ENCODE measurements at regions not wholly inside any gene's neighbourhood (a gene's known extent, or its start where the extent isn't known, plus 50 kb on each side); places are given as distances from the start of the nearest gene placed in this dataset.

- Mint-ChIP-seq H3K4me3 (no peak overlapping the region), H3K27me3 (no peaks in the 10 kb centered on the region), H3K4me1 (no peaks in the 10 kb centered on the region), H3K27ac (no peak overlapping the region), H3K9me3 (peaks cover 3% of the 10 kb centered on the region), H3K36me3 (no peaks in the 10 kb centered on the region)
- ATAC-seq: peak; percentile 31
Measured at GRCh38 chr12:87779858-87780498, 249.2 kb downstream of the C12orf50 start.

DNA sequence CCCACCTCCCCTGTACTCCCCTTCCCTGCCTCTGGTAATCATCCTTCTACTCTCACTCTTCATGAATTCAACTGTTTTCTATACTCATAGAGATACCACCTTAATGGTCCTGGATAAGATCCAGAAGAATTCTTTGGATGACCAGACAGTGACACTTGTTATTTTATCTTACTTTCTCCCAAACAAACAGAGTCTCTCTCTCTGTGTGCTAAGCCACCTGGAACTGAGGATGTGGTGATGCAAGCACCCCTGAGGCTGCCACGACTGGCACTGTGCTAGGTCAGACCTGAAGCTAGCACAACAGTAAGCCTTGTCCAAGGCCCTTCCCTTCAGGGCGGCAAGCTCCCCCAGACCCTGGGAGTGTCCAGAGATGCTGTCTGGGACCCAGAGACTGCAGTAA lies 250.2 kb downstream of the C12orf50 start:
- Mint-ChIP-seq H3K9me3 (peaks cover 3% of the 10 kb centered on the region), H3K27ac (no peak overlapping the region), H3K36me3 (no peaks in the 10 kb centered on the region), H3K4me3 (no peak overlapping the region), H3K27me3 (no peaks in the 10 kb centered on the region), H3K4me1 (no peaks in the 10 kb centered on the region)
- no peak for ATAC-seq

GRCh38 chr12:87778065-87778464 lies 251.1 kb downstream of the C12orf50 start:
- Mint-ChIP-seq H3K4me1 (no peaks in the 10 kb centered on the region), H3K27ac (no peak overlapping the region), H3K36me3 (no peaks in the 10 kb centered on the region), H3K4me3 (no peak overlapping the region), H3K9me3 (peaks cover 3% of the 10 kb centered on the region), H3K27me3 (no peaks in the 10 kb centered on the region)
- ATAC-seq: no peak

DNA sequence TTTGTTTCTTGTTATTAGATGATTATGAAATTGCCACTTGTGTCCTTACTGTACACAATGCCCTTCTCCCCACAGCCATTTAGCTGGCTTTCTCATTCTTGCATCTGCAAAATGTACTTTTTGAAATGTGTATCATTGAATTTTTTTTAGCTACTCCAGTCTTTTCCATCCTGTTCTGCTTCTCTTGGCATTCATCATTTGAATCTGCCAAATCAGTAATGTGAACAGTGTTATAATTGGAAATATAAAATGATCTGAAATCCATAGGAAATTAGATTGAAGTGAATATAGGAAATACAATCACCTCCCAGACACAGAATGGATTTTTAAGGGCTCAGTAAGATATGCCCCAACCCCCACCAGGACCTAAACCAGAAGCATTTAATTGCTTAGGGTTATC lies 253.4 kb downstream of the C12orf50 start:
- no peaks in the 10 kb centered on the region for H3K27me3 Mint-ChIP-seq
- no peaks in the 10 kb centered on the region for H3K4me1 Mint-ChIP-seq
- no peak overlapping the region for H3K27ac Mint-ChIP-seq
- no peak overlapping the region for H3K4me3 Mint-ChIP-seq
- no peak for ATAC-seq
- peaks cover 3% of the 10 kb centered on the region for H3K9me3 Mint-ChIP-seq
- H3K36me3 Mint-ChIP-seq: no peaks in the 10 kb centered on the region

DNA sequence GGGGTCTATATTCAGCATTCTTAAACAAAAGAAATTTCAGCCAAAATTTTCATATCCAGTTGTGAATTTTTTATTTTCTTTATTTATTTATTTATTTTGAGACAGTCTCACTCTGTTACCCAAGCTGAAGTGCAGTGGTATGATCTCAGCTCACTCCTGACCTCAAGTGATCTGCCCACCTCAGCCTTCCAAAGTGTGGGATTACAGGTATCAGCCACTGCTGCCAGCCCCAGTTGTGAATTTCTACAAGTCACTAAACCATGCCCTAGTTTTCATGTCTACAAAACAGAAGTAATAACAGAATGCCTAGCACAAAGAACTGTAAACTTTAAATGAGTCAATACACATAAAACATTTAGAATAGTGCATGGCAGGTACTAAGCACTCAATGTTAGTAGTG lies 254.2 kb downstream of the C12orf50 start:
- ATAC-seq: no peak
- Mint-ChIP-seq H3K4me1 (no peaks in the 10 kb centered on the region), H3K36me3 (no peaks in the 10 kb centered on the region), H3K9me3 (peaks cover 3% of the 10 kb centered on the region), H3K4me3 (no peak overlapping the region), H3K27ac (no peak overlapping the region), H3K27me3 (no peaks in the 10 kb centered on the region)

- Mint-ChIP-seq H3K9me3 (no peaks in the 10 kb centered on the region), H3K27ac (no peak overlapping the region), H3K4me3 (no peak overlapping the region), H3K27me3 (no peaks in the 10 kb centered on the region), H3K36me3 (no peaks in the 10 kb centered on the region), H3K4me1 (no peaks in the 10 kb centered on the region)
- no peak for ATAC-seq
Measured at GRCh38 chr12:87772401-87772800, 256.8 kb downstream of the C12orf50 start.

- no peak overlapping the region for H3K27ac Mint-ChIP-seq
- H3K27me3 Mint-ChIP-seq: no peaks in the 10 kb centered on the region
- H3K36me3 Mint-ChIP-seq: no peaks in the 10 kb centered on the region
- no peaks in the 10 kb centered on the region for H3K4me1 Mint-ChIP-seq
- ATAC-seq: no peak
- no peaks in the 10 kb centered on the region for H3K9me3 Mint-ChIP-seq
- H3K4me3 Mint-ChIP-seq: no peak overlapping the region
Measured at GRCh38 chr12:87768501-87769287, 260.5 kb downstream of the C12orf50 start.

DNA sequence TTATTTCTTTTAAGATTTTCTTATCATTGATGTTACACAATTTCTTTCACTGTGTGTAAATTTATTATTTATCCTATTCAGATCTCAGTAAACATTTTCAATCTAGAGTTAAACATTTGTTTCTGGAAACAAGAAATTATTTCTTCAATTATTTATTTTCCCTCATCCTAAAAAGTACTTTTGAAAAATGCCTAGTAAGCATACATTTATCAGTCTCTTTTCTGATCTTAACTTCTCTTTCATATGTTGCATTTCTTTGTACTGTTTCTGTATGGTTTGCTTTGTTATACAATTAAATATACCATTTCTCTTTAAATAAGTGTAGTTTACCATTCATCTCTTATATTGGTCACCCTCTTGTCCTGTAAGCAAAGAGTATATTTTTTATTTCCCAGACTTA lies 263.2 kb downstream of the C12orf50 start:
- Mint-ChIP-seq H3K4me1 (no peaks in the 10 kb centered on the region), H3K27ac (no peak overlapping the region), H3K27me3 (no peaks in the 10 kb centered on the region), H3K4me3 (no peak overlapping the region), H3K9me3 (no peaks in the 10 kb centered on the region), H3K36me3 (no peaks in the 10 kb centered on the region)
- ATAC-seq: no peak

GRCh38 chr12:87760943-87761342 lies 268.3 kb downstream of the C12orf50 start:
- no peaks in the 10 kb centered on the region for H3K36me3 Mint-ChIP-seq
- H3K9me3 Mint-ChIP-seq: peaks cover 3% of the 10 kb centered on the region
- ATAC-seq: no peak
- no peaks in the 10 kb centered on the region for H3K4me1 Mint-ChIP-seq
- H3K27me3 Mint-ChIP-seq: no peaks in the 10 kb centered on the region
- H3K4me3 Mint-ChIP-seq: no peak overlapping the region
- H3K27ac Mint-ChIP-seq: no peak overlapping the region

- no peaks in the 10 kb centered on the region for H3K36me3 Mint-ChIP-seq
- peaks cover 3% of the 10 kb centered on the region for H3K9me3 Mint-ChIP-seq
- no peak overlapping the region for H3K4me3 Mint-ChIP-seq
- H3K27me3 Mint-ChIP-seq: no peaks in the 10 kb centered on the region
- H3K27ac Mint-ChIP-seq: no peak overlapping the region
- no peaks in the 10 kb centered on the region for H3K4me1 Mint-ChIP-seq
- no peak for ATAC-seq
Measured at GRCh38 chr12:87758271-87758670, 270.9 kb downstream of the C12orf50 start.

DNA sequence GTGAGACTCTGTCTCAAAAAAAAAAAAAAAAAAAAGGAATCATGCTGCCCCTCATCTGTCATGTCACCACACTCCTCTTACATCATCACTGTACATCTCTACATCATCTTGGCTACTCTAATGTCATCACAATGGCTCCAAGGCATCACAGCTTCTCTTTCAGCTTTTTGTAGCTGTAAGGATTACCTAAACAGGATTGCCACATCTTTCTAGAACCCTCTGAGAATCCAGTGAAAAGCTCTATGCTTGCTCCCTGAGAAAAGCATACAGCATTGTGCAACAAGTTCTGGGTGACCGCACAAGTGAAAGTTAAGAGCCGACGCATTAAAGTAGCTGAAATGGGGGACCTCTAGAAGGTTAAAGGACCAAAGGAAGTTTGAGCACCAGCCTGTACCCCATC lies 272.5 kb downstream of the C12orf50 start:
- no peak for ATAC-seq
- no peaks in the 10 kb centered on the region for H3K27me3 Mint-ChIP-seq
- H3K36me3 Mint-ChIP-seq: no peaks in the 10 kb centered on the region
- no peak overlapping the region for H3K4me3 Mint-ChIP-seq
- peaks cover 3% of the 10 kb centered on the region for H3K9me3 Mint-ChIP-seq
- no peak overlapping the region for H3K27ac Mint-ChIP-seq
- H3K4me1 Mint-ChIP-seq: no peaks in the 10 kb centered on the region

GRCh38 chr12:87756111-87756510 lies 273.1 kb downstream of the C12orf50 start:
- Mint-ChIP-seq H3K27me3 (no peaks in the 10 kb centered on the region), H3K27ac (no peak overlapping the region), H3K9me3 (peaks cover 3% of the 10 kb centered on the region), H3K36me3 (no peaks in the 10 kb centered on the region), H3K4me1 (no peaks in the 10 kb centered on the region), H3K4me3 (no peak overlapping the region)
- no peak for ATAC-seq

DNA sequence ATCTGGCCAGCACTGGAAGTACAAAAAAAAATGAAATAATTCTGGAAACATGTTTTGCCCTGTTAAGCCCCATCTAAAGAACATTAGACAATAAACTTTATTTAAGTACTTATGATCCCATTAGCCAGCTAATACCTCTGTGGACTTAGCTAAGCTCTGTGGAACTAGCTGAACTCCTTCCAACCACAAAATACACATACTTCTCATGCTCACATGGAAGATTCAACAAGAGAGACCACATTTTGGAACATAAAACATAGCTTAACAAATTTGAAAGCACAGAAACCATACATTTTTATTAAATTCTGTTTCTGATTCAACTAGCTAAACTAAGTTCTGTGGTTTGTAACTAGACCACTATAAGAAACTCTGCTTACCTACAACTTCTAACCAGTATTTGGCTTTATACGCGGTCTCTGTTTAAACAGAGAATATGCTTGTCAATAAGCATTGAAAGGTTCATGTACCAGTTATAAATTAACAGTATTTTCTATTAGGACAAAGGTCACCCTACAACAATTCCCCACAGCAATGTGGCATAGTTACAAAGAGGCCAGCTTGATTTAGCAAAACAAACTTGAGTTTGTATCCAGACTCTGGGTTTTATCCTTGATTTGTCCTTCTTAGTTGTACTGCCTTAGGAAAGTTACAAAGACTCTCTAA lies 300.1 kb downstream of the C12orf50 start:
- no peak for ATAC-seq
- Mint-ChIP-seq H3K9me3 (no peaks in the 10 kb centered on the region), H3K27me3 (no peaks in the 10 kb centered on the region), H3K36me3 (no peaks in the 10 kb centered on the region), H3K27ac (no peak overlapping the region), H3K4me1 (no peaks in the 10 kb centered on the region), H3K4me3 (no peak overlapping the region)

GRCh38 chr12:87720967-87721366 lies 308.2 kb downstream of the C12orf50 start:
- Mint-ChIP-seq H3K27me3 (no peaks in the 10 kb centered on the region), H3K4me1 (no peaks in the 10 kb centered on the region), H3K36me3 (no peaks in the 10 kb centered on the region), H3K4me3 (no peak overlapping the region), H3K9me3 (no peaks in the 10 kb centered on the region), H3K27ac (no peak overlapping the region)
- ATAC-seq: no peak

GRCh38 chr12:87704374-87704773 lies 324.8 kb downstream of the C12orf50 start:
- Mint-ChIP-seq H3K4me1 (no peaks in the 10 kb centered on the region), H3K9me3 (peaks cover 4% of the 10 kb centered on the region), H3K27me3 (no peaks in the 10 kb centered on the region), H3K4me3 (no peak overlapping the region), H3K36me3 (no peaks in the 10 kb centered on the region), H3K27ac (no peak overlapping the region)
- no peak for ATAC-seq
